Hepatocyte (in vitro differentiated cells): ENCODE measurements at regions not wholly inside any gene's neighbourhood (a gene's known extent, or its start where the extent isn't known, plus 50 kb on each side); places are given as distances from the start of the nearest gene placed in this dataset.

ENCODE experiments used
- DNase-seq: peaks from one replicate; pipeline ENCODE4 v3.0.0-alpha.2; 2016; ENCODE audit warnings: low spot score
- H2AFZ ChIP-seq: fragments of 200-600 bp; sonication (generic); 2 replicates; pipeline ENCODE4 v1.6.0; 2016; ENCODE audit warnings: antibody characterized with exemption, mild to moderate bottlenecking
- H3K27ac ChIP-seq: fragments of 200-600 bp; sonication (generic); 2 replicates; pipeline ENCODE4 v1.5.1; 2016; ENCODE audit warnings: mild to moderate bottlenecking
- H3K27me3 ChIP-seq: fragments of 200-600 bp; sonication (generic); 2 replicates; pipeline ENCODE4 v1.6.1; 2016
- H3K36me3 ChIP-seq: fragments of 200-600 bp; sonication (generic); replicated peaks from 2 replicates; pipeline ENCODE4 v1.5.1; 2016; ENCODE audit warnings: low read depth; ENCODE audit not compliant: insufficient read depth
- H3K4me1 ChIP-seq: fragments of 200-600 bp; sonication (generic); 2 replicates; pipeline ENCODE4 v1.5.1; 2016; ENCODE audit warnings: mild to moderate bottlenecking, moderate library complexity; ENCODE audit not compliant: insufficient read depth
- H3K4me2 ChIP-seq: fragments of 200-600 bp; sonication (generic); 2 replicates; pipeline ENCODE4 v1.6.0; 2016
- H3K4me3 ChIP-seq: fragments of 200-600 bp; sonication (generic); 2 replicates; pipeline ENCODE4 v1.5.1; 2016; ENCODE audit warnings: mild to moderate bottlenecking
- H3K79me2 ChIP-seq: fragments of 200-600 bp; sonication (generic); 2 replicates; pipeline ENCODE4 v1.6.0; 2017; ENCODE audit warnings: mild to moderate bottlenecking
- H3K9me2 ChIP-seq: fragments of 200-600 bp; sonication (generic); replicated peaks from 2 replicates; pipeline ENCODE4 v1.6.0; 2017; ENCODE audit warnings: mild to moderate bottlenecking; ENCODE audit not compliant: insufficient read depth
- H3K9me3 ChIP-seq: fragments of 200-600 bp; sonication (generic); 2 replicates; pipeline ENCODE4 v1.5.1; 2016; ENCODE audit warnings: low read depth, mild to moderate bottlenecking
- H4K20me1 ChIP-seq: fragments of 200-600 bp; sonication (generic); 2 replicates; pipeline ENCODE4 v1.6.0; 2016; ENCODE audit warnings: mild to moderate bottlenecking; ENCODE audit not compliant: insufficient read depth, poor library complexity, severe bottlenecking
- CTCF ChIP-seq: fragments of 200-600 bp; sonication (generic); IDR thresholded peaks from 2 replicates; pipeline ENCODE4 v1.5.1; 2016; ENCODE audit warnings: antibody characterized with exemption, mild to moderate bottlenecking; ENCODE audit not compliant: poor library complexity
- EZH2 ChIP-seq: fragments of 200-600 bp; sonication (generic); IDR thresholded peaks from 2 replicates; pipeline ENCODE4 v1.6.1; 2016; ENCODE audit warnings: antibody characterized with exemption, mild to moderate bottlenecking, borderline replicate concordance
- EZH2phosphoT487 ChIP-seq: fragments of 200-600 bp; sonication (generic); IDR thresholded peaks from one replicate; pipeline ENCODE4 v1.6.1; 2018; ENCODE audit warnings: antibody characterized with exemption, mild to moderate bottlenecking, low read depth, moderate library complexity; ENCODE audit not compliant: unreplicated experiment, severe bottlenecking
- WGBS: methylation state at CpG from one replicate; pipeline ENCODE4 v1.1.6; 2016; ENCODE audit warnings: low lambda C conversion rate; ENCODE audit errors: missing lambda C conversion rate; 5-methylcytosine and 5-hydroxymethylcytosine counted together

GRCh38 chr11:97033178-97033577 lies 643.4 kb downstream of the JRKL start:
- WGBS: 66% methylated on average over 5 of the region's 5 CpGs
- H2AFZ ChIP-seq: no peak overlapping the region
- H3K9me2 ChIP-seq: no peaks in the 10 kb centered on the region

GRCh38 chr11:97048481-97048880 lies 658.7 kb downstream of the JRKL start:
- DNase-seq: no peak
- Histone ChIP-seq H4K20me1 (no peaks in the 10 kb centered on the region), H3K27ac (no peak overlapping the region), H3K36me3 (no peaks in the 10 kb centered on the region), H3K4me2 (no peak overlapping the region), H3K79me2 (no peaks in the 10 kb centered on the region), H3K4me3 (no peak overlapping the region), H2AFZ (no peak overlapping the region), H3K9me2 (no peaks in the 10 kb centered on the region), H3K4me1 (no peaks in the 10 kb centered on the region), H3K9me3 (no peaks in the 10 kb centered on the region), H3K27me3 (no peaks in the 10 kb centered on the region)
- TF ChIP-seq EZH2: no peak
- TF ChIP-seq EZH2phosphoT487: no peak
- TF ChIP-seq CTCF: no peak
- WGBS: 84% methylated on average over 3 of the region's 3 CpGs

More at GRCh38 chr11:97033178-97033577, 643.4 kb downstream of the JRKL start:
- Histone ChIP-seq H4K20me1 (no peaks in the 10 kb centered on the region), H3K27me3 (no peaks in the 10 kb centered on the region), H3K79me2 (no peaks in the 10 kb centered on the region), H3K4me2 (no peak overlapping the region), H3K4me1 (no peaks in the 10 kb centered on the region), H3K36me3 (no peaks in the 10 kb centered on the region), H3K4me3 (no peak overlapping the region), H3K27ac (no peak overlapping the region), H3K9me3 (no peaks in the 10 kb centered on the region)
- TF ChIP-seq EZH2 (no peak), EZH2phosphoT487 (no peak), CTCF (no peak)
- no peak for DNase-seq

GRCh38 chr11:97060184-97060583 lies 670.4 kb downstream of the JRKL start:
- Histone ChIP-seq H2AFZ (no peak overlapping the region), H3K27me3 (no peaks in the 10 kb centered on the region), H3K9me3 (no peaks in the 10 kb centered on the region), H3K27ac (no peak overlapping the region), H3K4me3 (no peak overlapping the region), H3K4me2 (no peak overlapping the region), H4K20me1 (no peaks in the 10 kb centered on the region), H3K9me2 (no peaks in the 10 kb centered on the region), H3K79me2 (no peaks in the 10 kb centered on the region), H3K36me3 (no peaks in the 10 kb centered on the region), H3K4me1 (no peaks in the 10 kb centered on the region)
- TF ChIP-seq EZH2 (no peak), EZH2phosphoT487 (no peak), CTCF (no peak)
- DNase-seq: no peak
- WGBS: 95% methylated on average over 1 of the region's 1 CpG

- H3K9me3 ChIP-seq: no peaks in the 10 kb centered on the region
- no peak overlapping the region for H3K4me2 ChIP-seq
- WGBS: 70% methylated on average over 3 of the region's 3 CpGs
- no peak overlapping the region for H3K27ac ChIP-seq
- no peak overlapping the region for H2AFZ ChIP-seq
- TF ChIP-seq EZH2 (no peak), EZH2phosphoT487 (no peak), CTCF (no peak)
- no peak overlapping the region for H3K4me3 ChIP-seq
- no peaks in the 10 kb centered on the region for H3K27me3 ChIP-seq
- no peaks in the 10 kb centered on the region for H3K4me1 ChIP-seq
- H3K36me3 ChIP-seq: no peaks in the 10 kb centered on the region
- DNase-seq: no peak
- no peaks in the 10 kb centered on the region for H3K9me2 ChIP-seq
- no peaks in the 10 kb centered on the region for H4K20me1 ChIP-seq
- no peaks in the 10 kb centered on the region for H3K79me2 ChIP-seq
Measured at GRCh38 chr11:97069160-97069559, 679.3 kb downstream of the JRKL start.
